ENCODE measurements at regions not wholly inside any gene's neighbourhood (a gene's known extent, or its start where the extent isn't known, plus 50 kb on each side); places are given as distances from the start of the nearest gene placed in this dataset.

- no peak for TF ChIP-seq POLR2A (IDR thresholded peaks at IDR 0.05)
- TF ChIP-seq CTCF (IDR thresholded peaks at IDR 0.05) = no peak
- TF ChIP-seq EP300 (IDR thresholded peaks at IDR 0.05) = no peak
These were observed 331.5 kb upstream of the MCTP2 start for GRCh38 chr15:93899817-93900216.

All from tibial nerve (tissue), 4 donors.